CD1c-positive myeloid dendritic cell (primary cell): ENCODE measurements at regions not wholly inside any gene's neighbourhood (a gene's known extent, or its start where the extent isn't known, plus 50 kb on each side); places are given as distances from the start of the nearest gene placed in this dataset.
"Not testable (repeated sequence)": the region's sequence is repeated elsewhere in the genome, so short reads cannot be mapped to it uniquely, and the experiment has no call there.

Experiments used
- DNase-seq: peaks from one replicate; pipeline ENCODE4 v3.0.0-alpha.2; 2016; ENCODE audit errors: extremely low spot score

DNA sequence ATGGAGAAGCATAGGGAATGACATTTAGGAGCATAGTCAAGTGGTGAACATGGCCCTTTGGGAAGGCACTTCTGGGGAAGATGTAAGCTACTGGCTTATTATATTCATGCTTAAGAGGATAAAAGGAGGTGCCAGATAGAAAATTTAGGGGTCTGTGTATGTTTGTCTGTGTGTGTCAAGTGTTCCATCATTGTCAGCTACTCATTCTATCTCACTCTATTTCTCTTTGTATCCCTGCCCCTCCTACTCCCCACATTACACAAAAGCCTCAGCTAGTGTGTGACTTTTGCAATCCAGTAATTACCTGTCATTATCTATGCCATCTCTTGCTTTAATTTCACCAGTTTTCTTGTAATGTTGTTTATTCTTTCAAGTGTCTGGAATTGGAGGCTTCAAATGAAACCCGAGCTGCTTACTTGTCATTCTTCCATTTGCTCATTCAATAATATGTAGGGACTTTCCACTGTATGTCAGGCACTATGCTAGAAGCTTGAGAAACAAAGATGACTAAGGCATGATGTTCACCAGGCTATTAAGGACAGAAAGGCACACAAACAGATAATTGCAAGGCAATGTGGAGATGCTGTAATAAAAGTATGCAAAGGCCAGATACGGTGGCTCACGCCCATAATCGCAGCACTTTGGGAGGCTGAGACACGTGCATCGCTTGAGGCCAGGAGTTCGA, 229.8 kb upstream of the TEX13C start:
- no peak for DNase-seq

DNA sequence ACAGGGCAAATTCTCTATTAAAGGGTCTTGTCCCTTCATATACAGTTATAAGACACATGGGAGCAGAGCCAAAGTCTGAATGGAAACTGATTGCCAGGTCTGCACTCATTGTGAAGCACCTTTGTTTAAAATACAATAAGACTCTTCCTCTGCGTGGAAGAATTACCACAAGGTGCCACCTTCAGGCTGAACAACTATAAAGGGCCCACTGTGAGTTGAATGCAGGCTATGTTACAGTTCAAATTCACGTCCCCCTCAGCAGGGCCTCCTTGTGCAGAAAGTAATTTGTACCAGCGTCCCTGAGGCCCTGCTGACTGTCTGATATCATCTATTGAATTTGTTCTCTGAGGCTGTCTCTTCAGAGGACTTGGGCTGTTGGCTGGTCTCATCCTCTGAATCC, 225.8 kb upstream of the TEX13C start:
- DNase-seq, result no peak

GRCh38 chrX:125094901-125095300, 224.8 kb upstream of the TEX13C start:
- DNase-seq, result no peak

DNA sequence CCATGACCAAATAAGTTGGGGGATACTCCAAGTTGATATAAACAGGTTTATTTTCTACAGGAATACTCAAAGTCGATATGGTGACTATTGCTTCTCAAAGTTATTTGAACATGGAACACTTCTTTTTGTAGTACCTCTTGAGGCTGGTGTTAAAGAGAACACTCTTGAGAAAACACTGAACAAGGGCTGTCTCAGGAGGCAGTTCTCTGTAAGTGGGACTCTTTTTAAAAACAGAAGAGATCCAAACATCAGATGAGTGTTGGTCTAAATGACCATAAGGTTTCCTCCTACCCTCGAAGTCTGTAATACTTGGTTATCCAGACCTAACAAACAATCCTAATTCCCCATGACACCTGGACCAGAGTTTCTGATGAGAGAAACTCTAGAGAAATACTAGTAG, 223.2 kb upstream of the TEX13C start:
- DNase-seq, result no peak

- DNase-seq, result no peak
These were observed 222.8 kb upstream of the TEX13C start for GRCh38 chrX:125096870-125097269.

- no peak for DNase-seq
These were observed 217.5 kb upstream of the TEX13C start for GRCh38 chrX:125101971-125102755.

- no peak for DNase-seq
These were observed 216.0 kb upstream of the TEX13C start for GRCh38 chrX:125103693-125104092.

GRCh38 chrX:125108921-125109320, 210.8 kb upstream of the TEX13C start:
- DNase-seq, result no peak

GRCh38 chrX:125131164-125131563, 188.5 kb upstream of the TEX13C start:
- DNase-seq, result no peak

DNA sequence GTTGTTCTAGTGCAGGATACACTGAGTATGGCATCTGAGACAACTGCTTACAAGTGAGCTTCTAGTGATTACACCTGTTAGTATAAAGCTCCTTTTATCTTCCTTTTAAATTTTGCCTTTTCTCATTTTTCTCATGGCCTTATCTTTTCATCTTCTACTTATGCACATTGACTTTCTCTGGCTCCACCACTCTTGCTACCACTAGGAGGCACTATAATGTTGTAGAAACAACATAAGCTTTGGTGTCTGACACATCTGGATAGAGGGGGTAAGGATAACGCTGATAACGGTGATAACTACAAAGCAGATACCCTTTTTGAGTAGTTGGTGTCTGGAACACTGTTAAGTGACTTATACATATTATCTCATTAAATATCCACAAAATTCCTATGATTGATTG, 187.4 kb upstream of the TEX13C start:
- peak; percentile 1 for DNase-seq

GRCh38 chrX:125137521-125137920, 182.2 kb upstream of the TEX13C start:
- no peak for DNase-seq

DNA sequence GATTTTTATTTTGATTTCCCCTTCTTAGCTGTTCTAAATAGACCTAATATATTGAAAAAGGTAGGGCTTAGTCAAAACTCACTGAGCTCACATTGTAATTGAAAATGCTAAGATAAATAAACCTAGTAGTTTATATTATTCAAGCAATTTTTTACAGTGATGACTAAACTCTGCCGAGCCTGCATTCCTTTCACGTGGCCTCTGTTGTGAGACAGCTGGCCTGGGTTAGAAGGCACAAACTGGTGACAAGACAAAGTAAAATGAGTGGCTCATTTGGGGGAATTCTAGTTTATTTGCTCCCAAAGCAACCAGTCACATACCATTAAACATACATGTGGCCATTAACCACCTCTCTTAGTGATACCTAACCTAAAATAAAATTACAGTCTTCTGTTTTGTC, 169.4 kb upstream of the TEX13C start:
- no peak for DNase-seq

DNA sequence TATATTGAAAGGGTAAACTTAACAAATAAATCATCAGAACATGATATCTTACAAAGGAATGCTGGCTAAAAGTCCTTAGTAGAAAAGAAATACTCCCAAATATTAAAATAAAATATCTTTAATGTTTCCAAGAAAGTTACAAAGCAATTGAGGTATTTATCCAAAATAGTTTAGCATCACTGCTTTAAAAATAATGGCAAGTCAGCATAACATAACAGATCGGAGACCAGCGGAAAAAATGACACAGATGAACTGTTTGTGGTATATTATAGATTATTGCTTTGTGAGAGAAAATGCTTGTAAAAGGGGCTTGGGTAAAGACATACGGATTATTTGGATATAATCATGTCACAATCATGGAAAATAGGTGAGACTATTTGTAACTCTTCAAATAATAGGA, 168.5 kb upstream of the TEX13C start:
- DNase-seq, result no peak

GRCh38 chrX:125152011-125152410, 167.7 kb upstream of the TEX13C start:
- no peak for DNase-seq

DNA sequence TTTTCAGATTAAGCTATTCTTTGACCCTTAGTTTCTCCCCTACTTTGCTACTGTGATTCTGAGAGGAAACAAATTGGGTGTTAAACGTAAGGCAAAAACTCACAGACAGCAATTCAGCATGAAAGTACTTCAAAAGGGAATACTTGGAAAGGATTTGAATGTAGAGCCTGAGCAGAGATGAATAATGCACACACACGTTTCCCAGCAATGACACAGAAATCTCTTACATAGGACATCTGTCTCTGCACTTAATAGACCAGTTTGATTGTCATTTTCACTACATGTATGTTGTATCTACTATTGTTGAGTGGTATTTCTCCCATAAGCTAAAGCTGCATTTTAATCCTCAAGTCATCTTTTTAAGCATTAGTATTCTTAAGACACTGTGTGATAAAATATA, 166.1 kb upstream of the TEX13C start:
- DNase-seq, result no peak

DNA sequence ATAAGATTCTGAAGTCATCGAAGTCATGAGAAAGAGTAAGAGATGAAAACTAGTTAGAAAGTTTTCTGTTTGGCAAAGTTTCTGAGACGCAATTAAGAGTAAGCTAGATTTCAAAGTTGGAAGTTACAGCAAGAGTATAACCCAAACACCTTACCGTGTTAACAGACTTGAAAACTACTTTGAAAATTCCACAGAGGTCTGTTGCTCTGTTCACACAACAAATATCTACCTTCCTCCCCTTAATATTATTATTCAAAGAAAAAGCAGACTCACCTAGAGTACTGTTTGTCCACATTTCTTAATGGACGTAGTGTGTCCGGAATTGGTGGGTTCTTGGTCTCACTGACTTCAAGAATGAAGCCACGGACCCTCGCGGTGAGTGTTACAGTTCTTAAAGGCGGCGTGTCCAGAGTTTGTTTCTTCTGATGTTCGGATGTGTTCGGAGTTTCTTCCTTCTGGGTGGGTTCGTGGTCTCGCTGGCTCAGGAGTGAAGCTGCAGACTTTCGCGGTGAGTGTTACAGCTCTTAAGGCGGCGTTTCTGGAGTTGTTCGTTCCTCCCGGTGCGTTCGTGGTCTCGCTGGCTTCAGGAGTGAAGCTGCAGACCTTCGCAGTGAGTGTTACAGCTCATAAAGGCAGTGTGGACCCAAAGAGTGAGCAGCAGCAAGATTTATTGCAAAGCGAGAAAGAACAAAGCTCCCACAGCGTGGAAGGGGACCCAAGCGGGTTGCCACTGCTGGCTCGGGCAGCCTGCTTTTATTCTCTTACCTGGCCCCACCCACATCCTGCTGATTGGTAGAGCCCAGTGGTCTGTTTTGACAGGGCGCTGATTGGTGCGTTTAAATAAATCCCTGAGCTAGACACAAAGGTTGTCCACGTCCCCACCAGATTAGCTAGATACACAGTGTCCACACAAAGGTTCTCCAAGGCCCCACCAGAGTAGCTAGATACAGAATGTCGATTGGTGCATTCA, 165.1 kb upstream of the TEX13C start:
- not testable (repeated sequence) for DNase-seq

DNA sequence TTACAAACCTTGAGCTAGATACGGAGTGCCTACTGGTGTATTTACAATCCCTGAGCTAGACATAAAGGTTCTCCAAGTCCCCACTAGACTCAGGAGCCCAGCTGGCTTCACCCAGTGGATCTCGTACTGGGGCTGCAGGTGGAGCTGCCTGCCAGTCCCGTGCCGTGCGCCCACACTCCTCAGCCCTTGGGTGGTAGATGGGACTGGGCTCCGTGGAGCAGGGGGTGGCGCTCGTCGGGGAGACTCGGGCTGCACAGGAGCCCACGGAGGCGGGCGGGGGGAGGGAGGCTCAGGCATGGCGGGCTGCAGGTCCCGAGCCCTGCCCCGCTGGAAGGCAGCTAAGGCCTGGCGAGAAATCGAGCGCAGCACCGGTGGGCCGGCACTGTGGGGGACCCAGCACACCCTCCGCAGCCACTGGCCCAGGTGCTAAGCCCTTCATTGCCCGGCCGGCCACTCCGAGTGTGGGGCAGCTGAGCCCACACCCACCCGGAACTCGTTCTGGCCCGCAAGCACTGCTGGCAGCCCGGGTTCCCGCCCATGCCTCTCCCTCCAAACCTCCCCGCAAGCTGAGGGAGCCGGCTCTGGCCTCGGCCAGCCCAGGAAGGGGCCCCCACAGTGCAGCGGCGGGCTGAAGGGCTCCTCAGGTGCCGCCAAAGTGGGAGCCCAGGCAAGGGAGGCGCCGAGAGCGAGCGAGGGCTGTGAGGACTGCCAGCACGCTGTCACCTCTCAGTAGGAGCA, 164.2 kb upstream of the TEX13C start:
- not testable (repeated sequence) for DNase-seq

- no peak for DNase-seq
These were observed 149.2 kb upstream of the TEX13C start for GRCh38 chrX:125170459-125170858.

DNA sequence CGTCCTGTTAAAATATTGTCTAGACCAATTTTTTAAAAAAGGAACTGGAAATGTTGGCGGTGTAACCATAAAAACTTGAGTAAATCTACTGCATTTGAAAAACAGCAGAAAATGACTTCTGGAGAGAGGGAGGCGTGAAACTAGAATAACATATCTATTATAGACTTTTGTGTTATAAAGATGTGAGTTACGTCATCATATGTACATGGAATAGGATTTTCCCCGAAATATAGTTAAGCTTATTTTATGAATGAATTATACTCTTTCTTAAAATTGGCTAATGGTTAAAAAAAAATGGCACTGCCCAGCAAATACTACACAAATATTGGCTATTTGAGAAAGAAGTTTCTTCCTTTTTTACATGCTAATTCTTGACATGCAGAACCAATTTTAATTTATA, 147.1 kb upstream of the TEX13C start:
- DNase-seq, result no peak

- DNase-seq, result no peak
These were observed 143.6 kb upstream of the TEX13C start for GRCh38 chrX:125175991-125176584.

- DNase-seq, result no peak
These were observed 125.8 kb upstream of the TEX13C start for GRCh38 chrX:125193921-125194320.
